ENCODE measurements at regions not wholly inside any gene's neighbourhood (a gene's known extent, or its start where the extent isn't known, plus 50 kb on each side); places are given as distances from the start of the nearest gene placed in this dataset.

- TF ChIP-seq CTCF (IDR thresholded peaks at IDR 0.05; ENCODE audit: low read depth, low read length, missing input control) = no peak
- TF ChIP-seq GABPA (IDR thresholded peaks at IDR 0.05 in 1 of 2, conservative IDR thresholded peaks at IDR 0.05 in 1 of 2) = no peak
- no peak for TF ChIP-seq YY1 (IDR thresholded peaks at IDR 0.05)
- no peak for TF ChIP-seq EGR1 (IDR thresholded peaks at IDR 0.05; ENCODE audit: low read depth in 2 of 2)
- no peak for TF ChIP-seq RAD21 (IDR thresholded peaks at IDR 0.05)
- TF ChIP-seq REST (IDR thresholded peaks at IDR 0.05) = no peak
- no peak for TF ChIP-seq JUND (IDR thresholded peaks at IDR 0.05)
Observed at GRCh38 chr5:167128581-167128980, 1162.9 kb upstream of the WWC1 start.

Data from liver (tissue), 3 donors.